Adipocyte (in vitro differentiated cells): ENCODE measurements at regions not wholly inside any gene's neighbourhood (a gene's known extent, or its start where the extent isn't known, plus 50 kb on each side); places are given as distances from the start of the nearest gene placed in this dataset.
"Not testable (repeated sequence)": the region's sequence is repeated elsewhere in the genome, so short reads cannot be mapped to it uniquely, and the experiment has no call there.

Experiments
- DNase-seq: peaks from one replicate; pipeline ENCODE4 v3.0.0-alpha.2; 2015; ENCODE audit warnings: low read depth
- H3K27me3 ChIP-seq: replicated peaks from 2 replicates; pipeline ENCODE4 v1.7.0; 2013; ENCODE audit warnings: mild to moderate bottlenecking, low read length, moderate library complexity; ENCODE audit not compliant: control insufficient read depth, insufficient read depth
- H3K36me3 ChIP-seq: 2 replicates; pipeline ENCODE4 v1.7.0; 2013; ENCODE audit warnings: low read length, mild to moderate bottlenecking, moderate library complexity; ENCODE audit not compliant: control insufficient read depth, insufficient read depth, severe bottlenecking
- H3K4me1 ChIP-seq: 2 replicates; pipeline ENCODE4 v1.7.0; 2013; ENCODE audit warnings: mild to moderate bottlenecking, low read length, moderate library complexity; ENCODE audit not compliant: control insufficient read depth, insufficient read depth
- H3K4me3 ChIP-seq: 2 replicates; pipeline ENCODE4 v1.7.0; 2013; ENCODE audit warnings: mild to moderate bottlenecking, low read length, moderate library complexity
- H3K9ac ChIP-seq: 2 replicates; pipeline ENCODE4 v1.7.0; 2013; ENCODE audit warnings: mild to moderate bottlenecking, low read length, moderate library complexity
- H3K9me3 ChIP-seq: 2 replicates; pipeline ENCODE4 v1.7.0; 2013; ENCODE audit warnings: mild to moderate bottlenecking, low read length, moderate library complexity; ENCODE audit not compliant: control insufficient read depth

GRCh38 chr1:5766996-5767395 lies 225.2 kb downstream of the NPHP4 start:
- H3K4me3 ChIP-seq, H3K36me3 ChIP-seq, DNase-seq, H3K9ac ChIP-seq: not testable (repeated sequence)
- Histone ChIP-seq H3K27me3 (peaks cover 11% of the 10 kb centered on the region), H3K4me1 (peaks cover 30% of the 10 kb centered on the region), H3K9me3 (peaks cover 11% of the 10 kb centered on the region)

GRCh38 chr1:5765997-5766913 lies 226.0 kb downstream of the NPHP4 start:
- H3K27me3 ChIP-seq: peaks cover 11% of the 10 kb centered on the region
- no peaks in the 10 kb centered on the region for H3K36me3 ChIP-seq
- peaks cover 30% of the 10 kb centered on the region for H3K4me1 ChIP-seq
- peaks cover 15% of the 10 kb centered on the region for H3K9me3 ChIP-seq
- no peak overlapping the region for H3K4me3 ChIP-seq
- no peak overlapping the region for H3K9ac ChIP-seq
- DNase-seq: no peak

- Histone ChIP-seq H3K4me1 (peaks cover 24% of the 10 kb centered on the region), H3K9me3 (peaks cover 23% of the 10 kb centered on the region), H3K27me3 (peaks cover 11% of the 10 kb centered on the region), H3K4me3 (no peak overlapping the region), H3K9ac (no peak overlapping the region), H3K36me3 (no peaks in the 10 kb centered on the region)
- DNase-seq: no peak
Measured at GRCh38 chr1:5765483-5765882, 226.7 kb downstream of the NPHP4 start.

- H3K4me3 ChIP-seq: no peak overlapping the region
- DNase-seq: no peak
- peaks cover 11% of the 10 kb centered on the region for H3K27me3 ChIP-seq
- no peak overlapping the region for H3K9ac ChIP-seq
- H3K36me3 ChIP-seq: no peaks in the 10 kb centered on the region
- H3K4me1 ChIP-seq: peaks cover 19% of the 10 kb centered on the region
- H3K9me3 ChIP-seq: peaks cover 24% of the 10 kb centered on the region
Measured at GRCh38 chr1:5764959-5765358, 227.3 kb downstream of the NPHP4 start.

- Histone ChIP-seq H3K4me1 (peaks cover 14% of the 10 kb centered on the region), H3K36me3 (no peaks in the 10 kb centered on the region), H3K9me3 (peaks cover 24% of the 10 kb centered on the region), H3K4me3 (no peak overlapping the region), H3K27me3 (peaks cover 11% of the 10 kb centered on the region), H3K9ac (no peak overlapping the region)
- DNase-seq: no peak
Measured at GRCh38 chr1:5764464-5764863, 227.8 kb downstream of the NPHP4 start.

- peaks cover 7% of the 10 kb centered on the region for H3K4me1 ChIP-seq
- no peak overlapping the region for H3K4me3 ChIP-seq
- peaks cover 24% of the 10 kb centered on the region for H3K9me3 ChIP-seq
- H3K36me3 ChIP-seq: no peaks in the 10 kb centered on the region
- no peak overlapping the region for H3K9ac ChIP-seq
- no peak for DNase-seq
- peaks cover 11% of the 10 kb centered on the region for H3K27me3 ChIP-seq
Measured at GRCh38 chr1:5763696-5764370, 228.4 kb downstream of the NPHP4 start.

GRCh38 chr1:5758859-5759578 lies 233.2 kb downstream of the NPHP4 start:
- no peak for DNase-seq
- peaks cover 8% of the 10 kb centered on the region for H3K27me3 ChIP-seq
- peaks cover 23% of the 10 kb centered on the region for H3K9me3 ChIP-seq
- no peak overlapping the region for H3K9ac ChIP-seq
- no peaks in the 10 kb centered on the region for H3K4me1 ChIP-seq
- H3K4me3 ChIP-seq: no peak overlapping the region
- no peaks in the 10 kb centered on the region for H3K36me3 ChIP-seq

- Histone ChIP-seq H3K4me3 (no peak overlapping the region), H3K36me3 (no peaks in the 10 kb centered on the region), H3K9ac (no peak overlapping the region), H3K9me3 (peaks cover 15% of the 10 kb centered on the region), H3K27me3 (peaks cover 8% of the 10 kb centered on the region), H3K4me1 (no peaks in the 10 kb centered on the region)
- DNase-seq: no peak
Measured at GRCh38 chr1:5758000-5758858, 234.0 kb downstream of the NPHP4 start.

GRCh38 chr1:5757187-5757805 lies 234.9 kb downstream of the NPHP4 start:
- Histone ChIP-seq H3K36me3 (no peaks in the 10 kb centered on the region), H3K9ac (no peak overlapping the region), H3K27me3 (peaks cover 16% of the 10 kb centered on the region), H3K9me3 (peaks cover 12% of the 10 kb centered on the region), H3K4me1 (no peaks in the 10 kb centered on the region), H3K4me3 (no peak overlapping the region)
- DNase-seq: no peak

- DNase-seq: no peak
- Histone ChIP-seq H3K9me3 (peaks cover 10% of the 10 kb centered on the region), H3K4me1 (no peaks in the 10 kb centered on the region), H3K4me3 (no peak overlapping the region), H3K9ac (no peak overlapping the region), H3K27me3 (peaks cover 22% of the 10 kb centered on the region), H3K36me3 (no peaks in the 10 kb centered on the region)
Measured at GRCh38 chr1:5756434-5757186, 235.6 kb downstream of the NPHP4 start.
